GM19239 (cell line): ENCODE measurements at regions not wholly inside any gene's neighbourhood (a gene's known extent, or its start where the extent isn't known, plus 50 kb on each side); places are given as distances from the start of the nearest gene placed in this dataset.
"Not testable (repeated sequence)": the region's sequence is repeated elsewhere in the genome, so short reads cannot be mapped to it uniquely, and the experiment has no call there.

Experiments
- DNase-seq: peaks from one replicate; pipeline ENCODE4 v3.0.0; 2011; ENCODE audit warnings: low spot score; ENCODE audit not compliant: insufficient read length
- FAIRE-seq: peaks from 2 replicates; lab custom pipeline; 2011; peaks lifted over from hg19 to GRCh38; lab: Jason Lieb, UNC

GRCh38 chr20:22729616-22730236 is 145.4 kb upstream of the FOXA2 start:
- FAIRE-seq = no peak
- no peak for DNase-seq

GRCh38 chr20:22732751-22733150 is 148.4 kb upstream of the FOXA2 start:
- no peak for FAIRE-seq

GRCh38 chr20:22734946-22735647 is 150.7 kb upstream of the FOXA2 start:
- not testable (repeated sequence) for FAIRE-seq, DNase-seq

More at GRCh38 chr20:22732751-22733150, 148.4 kb upstream of the FOXA2 start:
- no peak for DNase-seq

GRCh38 chr20:22740829-22741228 is 156.5 kb upstream of the FOXA2 start:
- FAIRE-seq = no peak
- DNase-seq = no peak

GRCh38 chr20:22744341-22745193 is 160.2 kb upstream of the FOXA2 start:
- FAIRE-seq (no peak), DNase-seq (no peak)

- DNase-seq = no peak
These were observed 160.8 kb upstream of the FOXA2 start for GRCh38 chr20:22745194-22745500.

GRCh38 chr20:22746957-22747356 is 162.6 kb upstream of the FOXA2 start:
- DNase-seq (no peak), FAIRE-seq (no peak)

More at GRCh38 chr20:22745194-22745500, 160.8 kb upstream of the FOXA2 start:
- FAIRE-seq = no peak

- no peak for FAIRE-seq
- DNase-seq = no peak
These were observed 168.0 kb upstream of the FOXA2 start for GRCh38 chr20:22752324-22752723.

GRCh38 chr20:22757424-22758183 is 173.2 kb upstream of the FOXA2 start:
- FAIRE-seq (no peak), DNase-seq (no peak)

- FAIRE-seq (no peak), DNase-seq (no peak)
These were observed 174.4 kb upstream of the FOXA2 start for GRCh38 chr20:22758815-22759214.

- FAIRE-seq (no peak), DNase-seq (no peak)
These were observed 178.3 kb upstream of the FOXA2 start for GRCh38 chr20:22762576-22763256.

- no peak for FAIRE-seq
- DNase-seq = no peak
These were observed 179.0 kb upstream of the FOXA2 start for GRCh38 chr20:22763257-22763906.

GRCh38 chr20:22768266-22769178 is 184.2 kb upstream of the FOXA2 start:
- FAIRE-seq (no peak), DNase-seq (no peak)

- FAIRE-seq (no peak), DNase-seq (no peak)
These were observed 185.9 kb upstream of the FOXA2 start for GRCh38 chr20:22770241-22770800.

- no peak for FAIRE-seq
These were observed 187.3 kb upstream of the FOXA2 start for GRCh38 chr20:22771706-22772105.

GRCh38 chr20:22773344-22773743 is 189.0 kb upstream of the FOXA2 start:
- no peak for DNase-seq
- FAIRE-seq = no peak

More at GRCh38 chr20:22771706-22772105, 187.3 kb upstream of the FOXA2 start:
- DNase-seq = no peak

GRCh38 chr20:22775256-22775655 is 190.9 kb upstream of the FOXA2 start:
- FAIRE-seq (no peak), DNase-seq (no peak)

- FAIRE-seq (no peak), DNase-seq (no peak)
These were observed 191.3 kb upstream of the FOXA2 start for GRCh38 chr20:22775671-22776139.
